H1 (cell line): ENCODE measurements at regions not wholly inside any gene's neighbourhood (a gene's known extent, or its start where the extent isn't known, plus 50 kb on each side); places are given as distances from the start of the nearest gene placed in this dataset.

Experiments used
- CTCF ChIA-PET: fragments of 300-600 bp; sonication (Branson Sonifier 250); formaldehyde crosslinking; loops from one replicate; lab custom pipeline; 2021; ENCODE audit not compliant: partially characterized antibody; lab: Charles Lee
- POLR2A ChIA-PET: fragments of 300-600 bp; sonication (Branson Sonifier 250); formaldehyde crosslinking; loops from one replicate; lab custom pipeline; 2021; ENCODE audit warnings: inconsistent platforms; ENCODE audit not compliant: partially characterized antibody; lab: Charles Lee
- DNase-seq, 2 experiments: peaks; one replicate each; pipeline versions ENCODE4 v3.0.0 to v3.0.0-alpha.2; 2010 to 2022; ENCODE audit warnings: low spot score in 2 of 2, low read depth in 1 of 2, mixed read lengths in 1 of 2
- FAIRE-seq: peaks from 2 replicates; lab custom pipeline; 2011; peaks lifted over from hg19 to GRCh38; lab: Jason Lieb, UNC
- H2AFZ ChIP-seq: 2 replicates; pipeline ENCODE4 v1.8.1; 2012; ENCODE audit warnings: low read length, inconsistent platforms
- H2AK5ac ChIP-seq: 2 replicates; pipeline ENCODE4 v1.6.1; 2013; ENCODE audit warnings: low read depth, low read length
- H2BK120ac ChIP-seq: replicated peaks from 2 replicates; pipeline ENCODE3; 2013; ENCODE audit warnings: low read depth, low read length, inconsistent platforms
- H2BK12ac ChIP-seq: 2 replicates; pipeline ENCODE4 v1.6.1; 2013; ENCODE audit warnings: low read depth, low read length
- H2BK15ac ChIP-seq: 2 replicates; pipeline ENCODE4 v1.6.1; 2013; ENCODE audit warnings: low read length
- H2BK20ac ChIP-seq: 2 replicates; pipeline ENCODE4 v1.6.1; 2013; ENCODE audit warnings: low read length
- H2BK5ac ChIP-seq: 2 replicates; pipeline ENCODE4 v1.6.1; 2013; ENCODE audit warnings: low read depth, low read length
- H3K14ac ChIP-seq: 2 replicates; pipeline ENCODE4 v1.6.1; 2013; ENCODE audit warnings: inconsistent platforms; ENCODE audit not compliant: insufficient read length
- H3K18ac ChIP-seq: 2 replicates; pipeline ENCODE4 v1.6.1; 2013; ENCODE audit warnings: low read length; ENCODE audit errors: extremely low read depth
- H3K23ac ChIP-seq: 2 replicates; pipeline ENCODE4 v1.6.1; 2013; ENCODE audit warnings: inconsistent platforms; ENCODE audit not compliant: insufficient read length
- H3K23me2 ChIP-seq: 2 replicates; pipeline ENCODE4 v1.6.1; 2013; ENCODE audit warnings: low read depth, low read length
- H3K27ac ChIP-seq: 2 replicates; pipeline ENCODE4 v1.6.1; 2011; ENCODE audit warnings: low read depth, low read length, inconsistent platforms
- H3K27me3 ChIP-seq, 4 experiments: replicated peaks in 1 of 4; 1 replicate in 1 of 4; 2 replicates in 3 of 4; pipeline versions ENCODE4 v1.6.1 to v1.8.1; 2011 to 2013; ENCODE audit warnings: low read length in 3 of 4, mild to moderate bottlenecking in 3 of 4, inconsistent platforms in 2 of 4, mixed read lengths in 2 of 4, moderate library complexity in 1 of 4; ENCODE audit not compliant: control insufficient read depth in 3 of 4, insufficient read depth in 3 of 4; ENCODE audit errors: extremely low read depth in 1 of 4
- H3K36me3 ChIP-seq, 4 experiments: 2 replicates each; pipeline versions ENCODE4 v1.6.1 to v1.8.1; 2011 to 2013; ENCODE audit warnings: mild to moderate bottlenecking in 4 of 4, low read length in 3 of 4, moderate library complexity in 2 of 4, control low read depth in 1 of 4, inconsistent platforms in 1 of 4; ENCODE audit not compliant: insufficient read depth in 4 of 4, control insufficient read depth in 2 of 4
- H3K4ac ChIP-seq: replicated peaks from 2 replicates; pipeline ENCODE3; 2013; ENCODE audit warnings: low read length, low read depth, mixed read lengths, inconsistent platforms; ENCODE audit not compliant: insufficient read length
- H3K4me1 ChIP-seq, 4 experiments: replicated peaks in 1 of 4; 1 replicate in 1 of 4; 2 replicates in 3 of 4; pipeline versions ENCODE4 v1.6.1 to v1.8.1; 2011 to 2013; ENCODE audit warnings: low read length in 3 of 4, inconsistent platforms in 2 of 4, mixed read lengths in 1 of 4; ENCODE audit not compliant: insufficient read depth in 4 of 4, control insufficient read depth in 3 of 4
- H3K4me2 ChIP-seq, 2 experiments: 2 replicates each; pipeline versions ENCODE4 v1.6.1 to v1.8.1; 2011 to 2013; ENCODE audit warnings: low read depth in 2 of 2, low read length in 2 of 2, control low read depth in 1 of 2, inconsistent platforms in 1 of 2, mild to moderate bottlenecking in 1 of 2; ENCODE audit not compliant: insufficient read depth in 1 of 2
- H3K4me3 ChIP-seq, 4 experiments: fragments of 200-600, 300-600 bp in 1 of 4; sonication (generic), shearing (Covaris generic), sonication (Bioruptor Twin) in 1 of 4; 2 replicates each; pipeline versions ENCODE4 v1.5.1 to v1.8.1; 2011 to 2016; ENCODE audit warnings: low read length in 4 of 4, low read depth in 3 of 4, control low read depth in 2 of 4, inconsistent platforms in 2 of 4, mild to moderate bottlenecking in 2 of 4, mixed read lengths in 1 of 4, moderate library complexity in 1 of 4; ENCODE audit not compliant: insufficient read depth in 2 of 4; ENCODE audit errors: extremely low read depth in 1 of 4
- H3K56ac ChIP-seq: replicated peaks from 2 replicates; pipeline ENCODE3; 2013; ENCODE audit warnings: low read depth, mild to moderate bottlenecking, mixed read lengths, low read length, inconsistent platforms; ENCODE audit not compliant: insufficient read length
- H3K79me1 ChIP-seq: 2 replicates; pipeline ENCODE4 v1.6.1; 2013; ENCODE audit warnings: low read depth, low read length, control low read depth
- H3K79me2 ChIP-seq, 2 experiments: 2 replicates each; pipeline versions ENCODE4 v1.6.1 to v1.8.1; 2012 to 2013; ENCODE audit warnings: low read length in 2 of 2, mild to moderate bottlenecking in 2 of 2, inconsistent platforms in 1 of 2; ENCODE audit not compliant: insufficient read depth in 2 of 2, control insufficient read depth in 1 of 2
- H3K9ac ChIP-seq, 4 experiments: replicated peaks in 1 of 4; 1 replicate in 1 of 4; 2 replicates in 3 of 4; pipeline versions ENCODE4 v1.6.1 to v1.8.1; 2011 to 2013; ENCODE audit warnings: low read depth in 3 of 4, low read length in 3 of 4, control low read depth in 2 of 4, mild to moderate bottlenecking in 2 of 4, moderate library complexity in 2 of 4, inconsistent platforms in 1 of 4; ENCODE audit errors: extremely low read depth in 1 of 4
- H3K9me3 ChIP-seq, 2 experiments: 2 replicates each; pipeline versions ENCODE4 v1.6.1 to v1.8.1; 2012 to 2013; ENCODE audit warnings: mild to moderate bottlenecking in 2 of 2, moderate library complexity in 2 of 2, control low read depth in 1 of 2, inconsistent platforms in 1 of 2, low read depth in 1 of 2, low read length in 1 of 2, mixed read lengths in 1 of 2; ENCODE audit not compliant: insufficient read depth in 2 of 2
- H4K20me1 ChIP-seq, 2 experiments: replicated peaks in 1 of 2; 2 replicates each; pipeline versions ENCODE3 to v1.8.1; 2011 to 2013; ENCODE audit warnings: inconsistent platforms in 2 of 2, low read length in 2 of 2, mild to moderate bottlenecking in 1 of 2; ENCODE audit not compliant: insufficient read depth in 2 of 2, control insufficient read depth in 1 of 2
- H4K5ac ChIP-seq: 2 replicates; pipeline ENCODE4 v1.6.1; 2013; ENCODE audit warnings: low read length, low read depth, mixed read lengths, inconsistent platforms; ENCODE audit not compliant: insufficient read length
- H4K8ac ChIP-seq: 2 replicates; pipeline ENCODE4 v1.8.0; 2013; ENCODE audit warnings: mild to moderate bottlenecking, moderate library complexity, low read length, inconsistent platforms; ENCODE audit not compliant: insufficient read depth; ENCODE audit errors: extremely low read depth
- H4K91ac ChIP-seq: replicated peaks from 2 replicates; pipeline ENCODE3; 2013; ENCODE audit warnings: low read length, mixed read lengths, inconsistent platforms; ENCODE audit not compliant: insufficient read length
- ASH2L ChIP-seq: fragments of 200-600, 300-600 bp; sonication (generic); IDR thresholded peaks from one replicate; pipeline ENCODE4 v1.7.1; 2017; ENCODE audit warnings: low read length
- ATF3 ChIP-seq: IDR thresholded peaks from 2 replicates; pipeline ENCODE4 v1.6.1; 2011; ENCODE audit warnings: low read depth, mild to moderate bottlenecking, low read length; ENCODE audit not compliant: insufficient read depth
- CBX5 ChIP-seq: fragments of 300-800, 300-1000 bp; sonication (generic); IDR thresholded peaks from 2 replicates; pipeline ENCODE4 v1.7.1; 2016; ENCODE audit warnings: antibody characterized with exemption, low read length, low read depth
- CHD1 ChIP-seq: IDR thresholded peaks from 2 replicates; pipeline ENCODE4 v1.6.1; 2012; ENCODE audit warnings: low read depth, low read length, improper control_type of control experiment
- GABPA ChIP-seq: IDR thresholded peaks from 2 replicates; pipeline ENCODE4 v1.6.1; 2011; ENCODE audit warnings: mild to moderate bottlenecking, low read length, moderate library complexity, borderline replicate concordance; ENCODE audit not compliant: insufficient read depth
- JUND ChIP-seq: IDR thresholded peaks from 2 replicates; pipeline ENCODE4 v1.6.1; 2011; ENCODE audit warnings: mild to moderate bottlenecking, improper control_type of control experiment, low read length
- NRF1 ChIP-seq: IDR thresholded peaks from 2 replicates; pipeline ENCODE4 v1.6.1; 2011; ENCODE audit warnings: mild to moderate bottlenecking, low read depth, low read length, improper control_type of control experiment
- POLR2A ChIP-seq, 2 experiments: IDR thresholded peaks; 1 replicate in 1 of 2; 2 replicates in 1 of 2; pipeline ENCODE4 v1.6.1; 2011; ENCODE audit warnings: low read depth in 2 of 2, low read length in 2 of 2, mild to moderate bottlenecking in 2 of 2; ENCODE audit errors: control extremely low read depth in 1 of 2
- SIN3A ChIP-seq, 2 experiments: IDR thresholded peaks in 1 of 2; conservative IDR thresholded peaks in 1 of 2; 2 replicates each; pipeline ENCODE4 v1.6.1; 2011 to 2012; ENCODE audit warnings: low read length in 2 of 2, improper control_type of control experiment in 1 of 2, low read depth in 1 of 2, mild to moderate bottlenecking in 1 of 2
- SIRT6 ChIP-seq: IDR thresholded peaks from one replicate; pipeline ENCODE4 v1.7.1; 2012; ENCODE audit warnings: low read length, inconsistent platforms
- SP2 ChIP-seq: IDR thresholded peaks from 2 replicates; pipeline ENCODE4 v1.6.1; 2012; ENCODE audit warnings: mild to moderate bottlenecking, low read length, inconsistent platforms
- SP4 ChIP-seq: IDR thresholded peaks from 2 replicates; pipeline ENCODE4 v1.6.1; 2012; ENCODE audit warnings: low read length, inconsistent platforms
- WGBS, 2 experiments: shearing (Covaris generic) in 1 of 2; methylation state at CpG; one replicate each; pipeline versions ENCODE4 v1.1.6 to v1.1.7; 2013 to 2015; ENCODE audit warnings: low lambda C conversion rate in 2 of 2, mixed read lengths in 2 of 2, inconsistent platforms in 1 of 2, low coverage in 1 of 2, missing lambda C conversion rate in 1 of 2; ENCODE audit not compliant: insufficient replicate concordance in 2 of 2, insufficient coverage in 1 of 2, insufficient read length in 1 of 2; ENCODE audit errors: extremely low coverage in 1 of 2, missing lambda C conversion rate in 1 of 2; 5-methylcytosine and 5-hydroxymethylcytosine counted together
- TF ChIP-seq, protein P1 (sequence below), 3 experiments: IDR thresholded peaks; 1 replicate in 2 of 3; 2 replicates in 1 of 3; pipeline versions ENCODE4 v1.5.1 to v1.6.1; 2011; ENCODE audit warnings: low read length in 3 of 3, mild to moderate bottlenecking in 3 of 3, inconsistent platforms in 2 of 3, low read depth in 1 of 3, moderate library complexity in 1 of 3; ENCODE audit not compliant: insufficient read depth in 1 of 3; ENCODE audit errors: control extremely low read depth in 1 of 3

GRCh38 chr9:19725970-19726369 lies 62.9 kb downstream of the SLC24A2 start:
- Histone ChIP-seq H4K5ac (no peak overlapping the region), H3K4ac (no peak overlapping the region), H2AFZ (no peak overlapping the region), H3K79me1 (no peaks in the 10 kb centered on the region; the same call in 1 of the 2 replicates), H3K18ac (no peak overlapping the region), H4K91ac (no peak overlapping the region), H2BK12ac (no peak overlapping the region), H4K20me1 (no peaks in the 10 kb centered on the region), H4K8ac (no peak overlapping the region), H3K14ac (no peak overlapping the region), H3K56ac (no peak overlapping the region), H3K23ac (no peak overlapping the region), H3K9ac (no peak overlapping the region), H2BK120ac (no peak overlapping the region), H3K27ac (no peak overlapping the region), H3K27me3 (no peaks in the 10 kb centered on the region), H3K79me2 (no peaks in the 10 kb centered on the region), H3K36me3 (no peaks in the 10 kb centered on the region), H3K23me2 (no peaks in the 10 kb centered on the region), H2AK5ac (no peak overlapping the region), H2BK15ac (no peak overlapping the region), H3K4me2 (no peak overlapping the region), H3K9me3 (no peaks in the 10 kb centered on the region), H2BK20ac (no peak overlapping the region), H2BK5ac (no peak overlapping the region), H3K4me3 (no peak overlapping the region), H3K4me1 (no peaks in the 10 kb centered on the region)
- POLR2A ChIA-PET = no interaction called here
- WGBS, 2 experiments = 95% methylated on average over 5 of the region's 5 CpGs; no CpG with 5 or more reads in 1 of the 2 experiments
- CTCF ChIA-PET = interaction anchor here (1.6 kb wide), 1 partner anchor 10 kb away, joined by 4 read pairs; no protein-coding TSS in a partner anchor
- FAIRE-seq = no peak
- DNase-seq = no peak
- TF ChIP-seq ASH2L (no peak), CHD1 (no peak), NRF1 (no peak), GABPA (no peak), SP4 (no peak), SIRT6 (no peak), CBX5 (no peak), SIN3A (conservative IDR thresholded peaks at IDR 0.05 in 1 of 2, IDR thresholded peaks at IDR 0.05 in 1 of 2; ENCODE audit: low read depth in 1 of 2, low read length in 2 of 2) (no peak), JUND (no peak), SP2 (no peak), ATF3 (no peak), POLR2A (IDR thresholded peaks at IDR 0.05; ENCODE audit: control extremely low read depth in 1 of 2, low read depth in 2 of 2, low read length in 2 of 2) (no peak)
- TF ChIP-seq, protein P1, sequence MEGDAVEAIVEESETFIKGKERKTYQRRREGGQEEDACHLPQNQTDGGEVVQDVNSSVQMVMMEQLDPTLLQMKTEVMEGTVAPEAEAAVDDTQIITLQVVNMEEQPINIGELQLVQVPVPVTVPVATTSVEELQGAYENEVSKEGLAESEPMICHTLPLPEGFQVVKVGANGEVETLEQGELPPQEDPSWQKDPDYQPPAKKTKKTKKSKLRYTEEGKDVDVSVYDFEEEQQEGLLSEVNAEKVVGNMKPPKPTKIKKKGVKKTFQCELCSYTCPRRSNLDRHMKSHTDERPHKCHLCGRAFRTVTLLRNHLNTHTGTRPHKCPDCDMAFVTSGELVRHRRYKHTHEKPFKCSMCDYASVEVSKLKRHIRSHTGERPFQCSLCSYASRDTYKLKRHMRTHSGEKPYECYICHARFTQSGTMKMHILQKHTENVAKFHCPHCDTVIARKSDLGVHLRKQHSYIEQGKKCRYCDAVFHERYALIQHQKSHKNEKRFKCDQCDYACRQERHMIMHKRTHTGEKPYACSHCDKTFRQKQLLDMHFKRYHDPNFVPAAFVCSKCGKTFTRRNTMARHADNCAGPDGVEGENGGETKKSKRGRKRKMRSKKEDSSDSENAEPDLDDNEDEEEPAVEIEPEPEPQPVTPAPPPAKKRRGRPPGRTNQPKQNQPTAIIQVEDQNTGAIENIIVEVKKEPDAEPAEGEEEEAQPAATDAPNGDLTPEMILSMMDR (IDR thresholded peaks at IDR 0.05; ENCODE audit: control extremely low read depth in 1 of 3, insufficient read depth in 1 of 3, low read depth in 1 of 3, low read length in 3 of 3) = no peak
